ENCODE measurements at regions not wholly inside any gene's neighbourhood (a gene's known extent, or its start where the extent isn't known, plus 50 kb on each side); places are given as distances from the start of the nearest gene placed in this dataset.

DNA sequence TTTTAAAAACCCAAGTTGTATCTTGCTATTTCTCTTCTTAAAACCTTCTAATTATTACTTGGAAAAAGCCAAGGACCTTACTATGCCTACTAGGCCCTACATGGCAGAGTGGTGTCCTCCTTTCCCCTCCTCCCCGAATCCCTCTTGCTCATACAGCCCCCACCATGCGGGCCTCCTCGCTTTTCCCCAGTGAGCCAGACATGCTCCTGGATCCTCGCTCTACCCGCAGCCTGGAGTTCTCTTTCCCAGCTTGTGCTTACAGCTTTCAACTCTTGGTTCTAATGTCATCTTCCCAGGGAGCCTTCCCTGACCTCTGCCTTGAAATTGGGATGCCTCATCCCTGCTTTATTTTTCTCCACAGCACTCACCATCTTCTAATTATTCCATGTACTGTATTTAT lies 111.8 kb upstream of the TLE3 start:
- no peak for DNase-seq

DNA sequence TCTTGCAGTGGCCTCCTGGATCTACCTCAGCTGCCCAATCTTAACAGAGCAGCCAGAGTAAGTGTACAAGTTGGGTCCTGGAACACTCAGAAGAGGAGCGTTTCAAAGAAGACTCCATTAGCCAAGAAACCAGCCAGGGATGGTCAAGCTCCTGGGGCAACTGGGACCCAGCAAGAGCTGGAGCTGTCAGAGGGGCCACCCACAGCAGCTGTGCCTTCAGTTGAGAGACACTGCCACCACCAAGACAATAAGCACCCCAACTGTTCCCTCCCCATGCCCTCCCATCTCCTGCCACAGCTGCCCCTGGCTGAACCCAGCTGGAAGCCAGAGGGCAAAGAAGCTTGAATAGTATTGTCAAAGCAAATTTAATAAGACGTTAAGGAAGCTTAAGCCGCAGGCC lies 110.6 kb upstream of the TLE3 start:
- DNase-seq = no peak

DNA sequence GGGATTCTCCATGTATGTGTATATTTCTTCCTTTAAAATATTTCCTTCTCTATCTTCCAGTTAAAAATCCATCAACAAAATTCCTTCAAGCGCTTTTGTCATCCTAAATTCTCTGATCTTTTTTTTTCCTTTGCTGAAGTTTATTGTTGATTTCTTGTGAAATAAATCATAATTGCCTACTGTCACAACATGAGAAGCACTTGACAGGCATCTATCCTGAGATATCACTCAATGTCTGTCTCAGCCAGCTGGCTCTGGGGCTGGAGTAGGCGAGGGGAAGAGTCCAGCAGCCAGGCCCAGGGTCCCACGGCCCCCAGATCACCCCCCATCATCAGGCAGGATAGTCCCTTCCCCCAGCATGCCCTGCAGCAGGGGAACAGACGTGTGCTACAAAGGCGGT lies 109.0 kb upstream of the TLE3 start:
- no peak for DNase-seq

DNA sequence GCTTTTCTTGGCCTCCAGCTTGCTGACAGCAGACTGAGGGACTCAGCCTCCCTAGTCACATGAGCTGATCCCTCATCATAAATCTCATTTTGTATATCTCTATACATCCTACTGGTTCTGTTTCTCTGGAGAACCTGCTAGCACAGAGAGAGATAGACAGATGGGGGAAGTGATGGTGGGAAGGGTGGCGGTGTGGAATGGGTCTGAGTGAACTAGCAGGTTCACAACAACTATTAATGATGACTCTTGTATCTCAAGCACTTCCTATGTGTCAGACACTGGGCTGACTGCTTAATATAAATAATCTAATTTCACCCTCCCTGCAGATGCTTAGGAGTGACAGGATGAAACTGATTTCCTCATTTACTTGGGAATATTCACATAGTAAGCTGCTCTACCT lies 106.9 kb upstream of the TLE3 start:
- no peak for DNase-seq

DNA sequence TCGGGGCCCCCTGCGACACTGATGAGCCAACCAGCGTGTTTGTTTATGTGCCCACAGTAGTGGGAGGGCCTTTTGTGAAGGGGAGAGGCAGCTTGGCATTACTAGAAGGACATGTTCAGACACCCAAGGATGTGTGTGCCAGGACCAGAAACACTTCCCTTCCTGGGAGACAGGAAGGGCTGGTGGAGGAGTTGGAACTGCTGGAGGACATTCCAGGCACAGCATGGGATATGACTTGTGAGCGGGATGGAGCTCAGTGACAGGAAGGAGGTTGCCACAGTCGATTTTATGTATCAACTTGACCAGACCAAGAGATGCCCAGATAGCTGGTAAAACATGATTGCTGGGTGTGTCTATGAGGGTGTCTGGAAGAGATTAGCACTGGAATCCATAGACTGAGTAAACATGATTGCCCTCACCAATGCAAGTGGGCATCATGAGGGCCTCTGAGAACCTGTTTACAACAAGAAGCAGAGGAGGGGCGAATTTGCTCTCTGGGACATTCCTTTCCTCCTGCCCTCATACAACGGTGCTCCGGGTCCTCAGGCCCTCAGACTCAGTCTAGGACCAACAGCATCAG lies 106.4 kb upstream of the TLE3 start:
- DNase-seq = no peak

DNA sequence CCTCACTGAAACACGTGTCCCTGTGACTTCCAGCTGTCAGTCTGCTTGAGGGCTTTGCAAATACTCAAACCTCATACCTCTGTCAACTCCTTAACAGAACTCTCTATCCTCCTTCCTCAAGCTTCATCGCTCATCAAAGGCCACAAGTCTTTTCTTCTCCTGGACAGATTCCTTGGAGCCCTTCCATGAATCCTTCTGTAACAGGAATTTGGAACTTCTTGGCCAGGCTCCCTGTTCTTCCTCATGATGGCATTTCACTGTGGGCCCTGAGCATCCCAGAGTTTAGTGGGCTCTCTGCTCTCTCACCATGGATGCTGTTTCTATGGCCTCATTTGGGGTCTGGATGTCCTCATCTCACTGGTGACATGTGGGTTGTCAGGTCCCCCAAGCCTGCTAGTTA lies 105.0 kb upstream of the TLE3 start:
- DNase-seq = no peak

DNA sequence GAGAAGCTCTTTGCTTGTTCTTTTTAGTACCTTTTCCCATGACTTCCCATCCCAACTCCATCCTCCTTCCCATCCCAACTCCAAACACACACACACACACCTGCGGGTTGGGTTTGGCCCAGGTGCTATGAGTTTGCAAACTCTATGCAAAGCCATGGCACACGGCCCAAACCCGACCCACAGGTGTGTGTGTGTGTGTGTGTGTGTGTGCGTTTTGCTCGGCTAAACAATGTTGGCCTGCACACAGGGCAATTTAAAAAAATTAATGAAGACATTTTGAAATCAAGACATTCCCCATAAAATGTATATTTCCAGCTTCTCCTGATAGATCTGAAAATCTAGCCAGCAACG lies 103.7 kb upstream of the TLE3 start:
- DNase-seq = no peak

DNA sequence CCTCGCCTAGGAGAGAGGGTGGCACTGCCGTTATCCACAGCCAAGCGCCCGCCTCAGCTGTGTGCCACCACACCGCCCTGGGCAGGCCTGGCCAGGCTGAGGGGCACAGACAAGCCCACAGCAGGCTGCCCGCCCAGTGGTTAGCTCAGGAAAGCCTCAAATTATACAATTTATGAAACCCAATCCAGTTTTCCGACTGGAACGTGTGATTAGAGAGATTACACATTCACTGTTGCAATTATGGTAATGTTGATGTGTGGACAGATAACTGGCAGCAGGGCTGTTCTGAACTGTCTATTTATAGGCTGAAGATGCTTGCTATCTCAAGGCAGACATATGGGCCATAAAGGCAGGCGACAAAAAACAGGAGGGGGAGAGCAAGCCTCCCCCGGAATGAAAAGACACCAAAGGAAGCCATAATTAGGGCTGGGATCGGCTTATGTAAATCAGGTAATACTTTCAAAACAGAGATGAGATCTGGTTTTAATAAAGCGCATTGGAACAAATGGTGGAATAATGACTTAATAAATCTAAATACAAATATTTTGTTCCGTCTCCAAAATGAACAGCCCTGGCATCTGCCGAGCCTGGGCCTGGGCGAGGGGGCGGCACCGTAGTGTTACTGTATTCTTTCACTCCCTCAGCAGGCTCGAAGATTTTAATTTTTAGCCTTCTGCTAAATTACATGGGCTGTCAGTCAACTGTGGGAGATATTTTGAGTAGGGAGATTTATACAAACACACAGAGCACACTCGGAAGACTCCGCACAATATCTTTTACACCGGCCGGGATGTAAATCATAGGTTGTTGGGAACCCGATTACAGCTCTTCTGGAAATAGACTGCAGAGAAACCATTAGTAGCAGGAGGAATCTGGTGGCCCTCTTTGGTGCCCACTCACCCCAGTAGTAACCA lies 103.1 kb upstream of the TLE3 start:
- no peak for DNase-seq

DNA sequence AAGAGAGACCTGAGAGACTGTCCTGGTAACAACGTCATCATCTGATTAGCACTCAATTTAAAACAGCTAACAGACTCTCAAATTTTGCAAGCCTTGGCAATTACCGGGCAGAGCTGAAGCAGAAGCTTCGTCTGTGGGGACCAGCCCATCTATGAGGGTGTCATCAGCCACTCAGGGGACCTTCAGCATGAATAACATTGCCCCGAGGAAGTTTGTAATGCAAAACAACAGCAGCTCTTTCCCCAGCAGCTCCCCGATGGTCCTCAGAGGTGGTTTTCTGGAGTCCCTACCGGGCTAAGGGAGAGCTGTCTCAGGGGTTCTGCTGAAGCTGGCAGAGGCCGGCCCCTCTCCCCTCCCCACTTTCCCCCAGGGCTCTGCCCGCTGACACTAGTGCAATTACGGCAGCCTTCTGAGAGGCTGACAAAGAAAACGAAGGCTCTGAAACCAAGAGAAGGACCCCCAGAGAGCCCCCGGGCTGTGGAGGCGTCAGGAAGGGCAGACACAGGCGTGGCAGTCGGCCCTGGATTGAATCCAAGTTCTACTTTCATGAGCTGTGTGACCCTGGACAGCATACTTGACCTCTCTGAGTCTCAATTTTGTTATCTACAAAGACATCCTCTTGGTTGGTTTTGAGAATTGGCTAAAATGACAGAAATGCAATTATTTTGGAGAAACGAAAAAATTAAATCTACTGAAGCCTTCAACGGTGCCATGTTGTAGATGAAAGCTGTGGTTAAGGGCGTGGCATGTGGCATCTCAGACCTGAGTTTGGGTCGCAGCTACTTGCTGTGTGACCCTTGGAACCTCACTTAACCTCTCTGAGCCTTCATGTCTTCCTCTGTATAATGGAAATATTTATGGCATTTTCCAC lies 102.1 kb upstream of the TLE3 start:
- DNase-seq = no peak

DNA sequence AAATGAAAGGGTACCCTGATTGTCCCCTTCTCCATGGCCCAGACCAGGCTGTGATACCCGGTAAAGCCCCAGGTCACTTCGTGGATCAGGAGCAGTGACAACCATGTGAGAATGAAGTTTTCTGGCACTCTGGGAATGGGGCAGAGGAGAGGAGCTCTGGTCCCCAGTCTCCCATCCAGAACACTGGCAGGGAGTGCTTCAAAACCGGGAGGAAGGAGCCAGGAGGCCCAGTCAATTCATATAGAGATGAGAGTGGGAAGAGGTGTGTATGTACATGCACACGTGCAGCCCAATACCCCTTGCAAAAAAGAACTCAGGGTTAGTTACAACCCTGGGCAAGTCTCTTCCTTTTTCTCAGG lies 101.4 kb upstream of the TLE3 start:
- DNase-seq = no peak

DNA sequence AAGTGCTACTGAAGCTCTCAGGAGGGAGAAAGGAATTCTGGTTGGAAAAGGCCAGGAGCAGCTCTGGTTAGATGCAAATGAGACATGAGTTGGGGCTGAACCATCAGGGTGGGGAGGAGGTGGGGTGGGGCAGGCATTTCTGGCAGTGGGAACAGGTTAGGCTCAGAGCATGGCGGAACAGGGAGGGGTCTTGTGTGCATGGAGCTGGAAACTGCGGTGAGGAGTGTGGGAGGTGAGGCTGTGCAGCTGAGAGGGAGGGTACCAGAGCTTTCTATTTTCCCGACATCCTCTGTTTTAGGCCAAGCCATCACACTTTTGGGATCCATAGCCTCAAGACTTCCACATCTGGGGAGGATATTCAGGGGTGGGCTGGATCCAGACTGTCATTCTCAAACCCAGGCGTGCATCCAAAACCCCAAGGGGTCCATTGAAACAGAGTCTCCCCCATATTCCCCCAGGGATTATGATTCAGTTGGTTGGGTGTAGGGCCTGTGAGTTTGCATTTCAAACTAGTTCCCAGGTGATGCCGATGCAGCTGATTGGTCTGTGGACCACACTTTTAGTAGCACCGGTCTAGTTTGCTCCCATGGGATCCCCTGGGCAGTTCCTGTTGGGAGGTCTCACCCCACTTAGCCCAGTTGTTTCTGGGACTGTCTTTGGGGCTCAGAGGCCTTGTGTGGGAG lies 100.9 kb upstream of the TLE3 start:
- DNase-seq = no peak

DNA sequence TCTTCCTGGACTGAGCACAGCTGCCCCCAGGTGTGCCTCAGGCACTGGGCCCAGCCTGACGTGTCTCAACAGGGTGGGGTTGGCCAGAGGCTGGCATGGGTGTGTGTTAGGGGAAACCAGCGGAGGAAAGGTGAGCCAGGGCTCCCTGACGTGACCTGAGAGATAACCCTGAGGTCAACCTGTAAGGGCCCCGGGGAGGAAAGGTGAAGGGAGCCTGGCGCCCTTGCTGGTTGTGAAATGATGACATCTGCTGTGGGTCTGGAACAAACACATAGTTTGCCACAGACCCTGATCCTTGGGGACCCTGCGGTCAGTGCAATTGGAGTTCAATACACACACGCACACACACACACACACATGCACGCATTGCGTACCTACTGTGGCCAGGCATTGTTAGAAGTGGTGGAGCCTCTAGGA lies 100.2 kb upstream of the TLE3 start:
- no peak for DNase-seq

DNA sequence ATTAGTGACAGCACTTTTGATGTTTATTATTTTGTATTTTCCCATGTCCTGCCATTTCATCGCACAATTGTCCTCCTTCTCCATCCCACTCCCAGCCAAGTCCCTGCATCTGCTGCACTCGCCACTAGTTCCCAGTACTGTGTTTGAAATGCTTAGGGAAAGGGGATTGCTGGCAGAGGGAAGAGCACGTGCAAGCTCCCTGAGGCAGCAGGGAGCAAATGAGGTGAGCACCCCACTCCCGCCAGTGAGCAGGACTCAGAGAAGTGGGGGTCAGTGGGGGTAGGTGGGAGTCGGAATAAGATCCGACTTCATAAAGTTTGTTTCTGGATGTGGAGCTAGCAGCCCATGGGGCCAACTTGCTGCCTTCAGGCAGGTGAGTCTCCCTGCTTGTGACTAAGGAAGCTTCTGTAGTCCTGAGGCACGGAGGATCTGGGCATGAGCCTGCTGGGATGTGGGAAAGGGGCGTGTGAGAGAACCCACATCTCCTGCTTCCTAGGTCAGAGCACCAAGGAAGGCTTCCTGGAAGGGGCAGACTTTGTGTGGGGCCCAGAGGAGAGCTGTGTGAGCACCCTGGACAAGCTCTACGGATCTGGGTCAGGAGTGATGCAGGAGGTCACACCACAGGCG lies 99.7 kb upstream of the TLE3 start:
- no peak for DNase-seq

DNA sequence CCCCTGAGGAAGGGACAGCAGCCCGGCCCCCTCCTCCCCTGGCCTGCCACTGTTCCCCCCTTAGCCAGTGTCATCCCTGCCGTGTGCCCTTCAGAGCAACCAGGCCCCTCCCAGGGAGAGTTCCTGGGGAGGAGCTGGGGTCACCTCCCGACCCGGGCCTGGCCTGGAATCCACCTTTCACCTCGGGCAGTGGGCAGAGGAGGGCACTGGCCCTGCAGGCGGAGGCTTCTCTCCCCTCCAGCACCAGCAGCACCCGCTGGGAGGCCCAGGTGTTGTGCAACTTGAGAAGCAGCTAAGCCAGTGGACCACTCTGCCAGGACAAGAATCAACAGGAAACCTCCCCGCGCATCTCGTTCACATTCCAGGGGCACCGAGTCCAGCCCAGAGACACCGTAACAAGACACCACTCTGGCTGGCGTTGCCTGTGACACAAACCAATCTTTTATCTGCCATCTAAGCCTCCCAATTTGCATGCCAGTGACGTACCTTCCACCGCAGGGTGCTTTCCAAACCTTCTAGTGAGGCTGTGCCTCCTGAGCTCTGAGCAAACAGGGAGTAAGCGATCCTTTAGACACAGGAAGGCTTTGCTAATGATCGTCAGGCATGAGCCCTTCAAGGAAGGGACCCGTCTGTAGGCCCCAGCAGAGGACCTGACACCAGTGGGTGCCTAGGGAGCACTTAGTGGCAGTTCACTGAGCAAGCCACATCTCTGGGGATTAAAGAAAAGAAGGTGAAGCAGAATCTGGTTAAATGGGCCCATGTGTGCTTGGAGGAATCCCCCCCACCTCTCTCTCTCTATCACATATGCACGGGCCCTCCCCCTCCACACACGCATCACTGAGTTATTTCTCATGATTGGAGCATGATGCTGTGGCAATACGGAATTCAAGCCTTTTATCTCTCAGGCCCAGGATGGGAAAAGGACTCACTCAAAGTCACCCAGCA lies 98.9 kb upstream of the TLE3 start:
- peak; percentile 74 for DNase-seq

DNA sequence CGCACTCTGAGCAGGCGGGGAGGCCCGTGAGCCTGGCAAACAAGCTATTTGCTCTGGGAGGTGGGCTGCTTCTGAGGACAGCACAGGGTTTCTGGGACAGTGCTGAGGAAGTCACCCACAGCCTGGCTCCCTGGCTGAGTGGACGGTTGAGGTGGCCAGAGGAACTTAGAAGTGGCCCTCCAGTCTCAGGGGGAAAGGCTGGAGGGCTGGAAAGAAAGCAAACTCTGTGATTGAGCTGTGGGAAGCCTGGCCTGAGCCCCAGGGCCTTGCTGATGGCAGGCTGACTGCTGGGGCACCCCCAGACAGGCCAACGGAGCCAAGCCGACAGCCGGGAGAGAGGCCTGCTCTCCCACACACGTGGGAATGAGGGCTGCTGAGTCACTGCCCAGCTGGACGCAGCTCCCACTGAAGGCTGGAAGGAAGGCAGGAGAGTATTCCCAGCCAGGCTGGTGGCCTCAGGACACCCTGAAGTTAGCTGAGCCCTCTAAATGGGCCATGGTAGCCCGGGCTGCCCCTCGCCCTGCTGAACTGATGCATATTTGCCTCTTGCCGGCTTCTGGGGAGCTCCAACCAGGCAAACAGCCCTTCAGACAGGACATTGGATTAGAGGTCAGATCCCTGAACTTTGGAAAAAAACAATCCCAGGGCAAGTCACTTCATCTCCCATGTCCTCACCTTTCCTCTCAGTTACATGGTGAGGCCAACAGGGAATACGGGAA lies 98.0 kb upstream of the TLE3 start:
- no peak for DNase-seq

DNA sequence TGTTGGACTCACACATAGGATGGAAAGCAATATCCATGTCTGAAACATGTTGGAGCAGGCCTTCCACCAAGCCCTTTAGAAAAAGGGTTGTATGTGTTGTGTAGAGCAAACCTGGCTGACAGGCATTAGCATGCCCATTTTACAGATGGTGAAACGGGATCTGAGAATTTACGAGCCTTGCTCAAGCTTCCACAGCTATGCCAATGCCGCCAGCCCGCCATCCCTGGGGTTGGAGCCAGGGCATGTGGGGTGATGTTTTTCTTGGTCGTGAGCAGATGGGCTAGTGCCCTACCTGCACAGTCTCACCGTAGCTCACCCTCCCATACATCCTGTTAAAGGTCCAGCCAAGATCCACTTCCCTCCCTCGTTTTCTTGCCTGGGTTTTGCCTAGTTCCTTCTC lies 97.5 kb upstream of the TLE3 start:
- DNase-seq = no peak

DNA sequence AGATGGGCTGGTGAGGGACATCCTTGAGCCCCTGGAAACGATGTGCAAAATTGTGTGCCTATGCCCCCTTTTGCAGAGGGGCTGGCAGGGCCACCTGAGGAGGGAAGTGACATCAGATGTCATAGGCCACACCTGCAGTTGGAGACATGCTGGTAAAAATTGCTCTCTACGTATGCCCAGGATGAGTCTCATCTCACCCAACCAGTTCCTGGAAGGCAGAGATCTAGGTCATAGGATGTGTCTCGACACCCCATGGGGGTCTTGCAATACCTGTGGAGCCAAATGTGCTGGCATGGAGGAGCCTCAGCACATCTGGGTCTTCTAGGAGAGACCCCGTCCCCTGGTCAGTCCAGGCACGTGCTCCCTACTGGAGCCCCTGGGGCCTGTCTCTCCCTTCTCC lies 96.5 kb upstream of the TLE3 start:
- no peak for DNase-seq

DNA sequence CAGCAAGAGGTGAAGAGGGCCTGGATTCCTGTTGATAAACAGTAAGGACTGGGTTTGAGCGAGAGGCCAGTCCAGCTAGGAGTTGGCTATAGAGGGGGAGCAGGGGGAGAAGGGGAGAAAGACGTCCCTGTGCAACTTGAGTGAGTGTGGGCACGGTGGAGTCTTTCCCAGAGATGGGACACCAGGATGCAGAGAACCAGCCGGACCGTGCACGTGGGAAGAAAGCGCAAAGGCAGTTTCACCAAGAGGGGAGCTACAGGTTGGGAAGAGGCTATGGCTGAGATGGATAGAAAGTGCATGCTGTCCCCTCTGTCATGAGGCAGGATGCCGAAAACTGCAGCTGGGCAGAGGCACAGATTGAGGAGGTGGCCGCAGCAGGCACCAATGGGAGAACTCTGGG lies 96.0 kb upstream of the TLE3 start:
- no peak for DNase-seq

DNA sequence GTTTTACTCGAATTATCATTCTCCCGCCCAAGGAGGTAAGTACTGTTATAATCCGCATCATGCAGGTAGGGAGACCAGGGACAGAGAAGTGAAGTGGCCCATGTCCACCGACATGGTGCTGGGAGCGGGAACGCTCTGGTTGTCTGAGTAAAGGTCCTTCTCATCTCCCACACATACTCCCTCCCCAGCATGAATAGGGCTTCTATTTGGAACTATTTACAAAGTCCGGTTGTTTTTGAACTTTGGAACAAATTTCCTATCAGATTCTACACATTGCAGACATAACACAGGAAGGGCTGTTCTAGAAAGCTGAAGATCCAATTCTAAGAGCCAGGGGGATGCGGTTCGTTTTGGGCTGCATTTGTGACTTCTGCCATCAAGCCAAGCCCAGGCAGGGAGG lies 94.8 kb upstream of the TLE3 start:
- no peak for DNase-seq

DNA sequence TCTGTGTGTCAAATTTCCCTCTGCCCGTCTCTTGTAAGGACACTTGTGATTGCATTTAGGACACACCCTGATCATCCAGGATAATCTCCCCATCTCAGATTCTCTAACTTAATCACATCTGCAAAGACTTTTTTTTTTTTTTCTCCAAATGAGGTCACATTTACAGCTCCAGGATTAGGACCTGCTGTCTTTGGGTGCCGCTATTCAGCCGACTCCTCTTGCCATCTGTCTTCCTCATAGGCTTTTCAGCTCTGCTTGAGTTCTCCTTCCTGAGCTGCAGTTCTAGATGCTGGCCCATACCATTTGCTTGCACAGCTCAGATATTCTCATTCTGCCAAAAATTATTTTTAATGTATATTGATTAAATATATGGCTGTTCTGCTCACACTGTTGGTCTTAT lies 94.3 kb upstream of the TLE3 start:
- DNase-seq = no peak

DNA sequence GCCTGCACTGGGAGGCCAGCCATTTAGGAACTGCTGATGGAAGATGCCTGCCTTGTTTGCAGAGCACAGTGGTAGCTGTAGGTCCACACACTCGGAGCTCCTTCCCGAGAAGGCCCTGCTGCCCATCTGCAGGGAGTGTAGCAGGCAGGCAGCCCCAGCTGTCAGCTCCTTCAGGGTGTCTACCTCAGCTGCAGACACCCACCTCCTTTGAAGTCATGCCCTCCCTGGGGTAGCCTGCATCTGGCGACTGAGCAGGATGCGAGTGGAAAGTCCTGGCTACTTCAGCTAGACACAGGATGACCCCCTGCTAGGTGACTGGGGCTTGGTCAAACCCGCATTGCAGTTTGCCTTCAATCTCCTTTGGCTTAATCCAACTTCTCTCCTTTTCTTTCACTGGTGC lies 93.2 kb upstream of the TLE3 start:
- no peak for DNase-seq
